Chondrocyte (in vitro differentiated cells): ENCODE measurements at regions not wholly inside any gene's neighbourhood (a gene's known extent, or its start where the extent isn't known, plus 50 kb on each side); places are given as distances from the start of the nearest gene placed in this dataset.

Source experiments
- DNase-seq: peaks from one replicate; pipeline ENCODE4 v3.0.0; 2021; ENCODE audit warnings: mixed read lengths, low spot score
- H3K27ac Mint-ChIP-seq: one replicate; pipeline ENCODE4 v1.8.0; 2021; ENCODE audit warnings: mild to moderate bottlenecking, moderate library complexity, mixed read lengths; ENCODE audit not compliant: unreplicated experiment
- H3K27me3 Mint-ChIP-seq: 2 replicates; pipeline ENCODE4 v1.8.0; 2021; ENCODE audit warnings: low read depth, mixed read lengths
- H3K36me3 Mint-ChIP-seq: 2 replicates; pipeline ENCODE4 v1.8.0; 2021; ENCODE audit warnings: low read depth, mixed read lengths
- H3K4me1 Mint-ChIP-seq: 2 replicates; pipeline ENCODE4 v1.8.0; 2021; ENCODE audit warnings: low read depth, mild to moderate bottlenecking, mixed read lengths
- H3K4me3 Mint-ChIP-seq: one replicate; pipeline ENCODE4 v1.8.0; 2021; ENCODE audit warnings: mild to moderate bottlenecking, moderate library complexity, mixed read lengths; ENCODE audit not compliant: unreplicated experiment
- H3K9me3 Mint-ChIP-seq: 2 replicates; pipeline ENCODE4 v1.8.0; 2021; ENCODE audit warnings: low read depth, mixed read lengths
- CTCF ChIP-seq: fragments of 200-600 bp; sonication (generic); IDR thresholded peaks from 2 replicates; pipeline ENCODE4 v1.5.0; 2021; ENCODE audit warnings: antibody characterized with exemption, mild to moderate bottlenecking, moderate library complexity

- Mint-ChIP-seq H3K27me3 (peaks cover 3% of the 10 kb centered on the region), H3K36me3 (no peaks in the 10 kb centered on the region), H3K9me3 (no peaks in the 10 kb centered on the region), H3K4me3 (no peak overlapping the region), H3K27ac (no peak overlapping the region), H3K4me1 (no peaks in the 10 kb centered on the region)
- no peak for TF ChIP-seq CTCF
- DNase-seq: no peak
Observed at GRCh38 chr16:8493972-8494371, 96.3 kb downstream of the TMEM114 start.

- no peak for TF ChIP-seq CTCF
Observed at GRCh38 chr16:8492690-8493089, 97.6 kb downstream of the TMEM114 start.

GRCh38 chr16:8489580-8489979, 100.7 kb downstream of the TMEM114 start:
- no peaks in the 10 kb centered on the region for H3K9me3 Mint-ChIP-seq
- H3K27ac Mint-ChIP-seq: no peak overlapping the region
- no peak for TF ChIP-seq CTCF
- H3K36me3 Mint-ChIP-seq: no peaks in the 10 kb centered on the region
- DNase-seq: no peak
- H3K27me3 Mint-ChIP-seq: peaks cover 3% of the 10 kb centered on the region
- no peak overlapping the region for H3K4me3 Mint-ChIP-seq
- H3K4me1 Mint-ChIP-seq: no peaks in the 10 kb centered on the region

More at GRCh38 chr16:8492690-8493089, 97.6 kb downstream of the TMEM114 start:
- no peaks in the 10 kb centered on the region for H3K36me3 Mint-ChIP-seq
- no peaks in the 10 kb centered on the region for H3K4me1 Mint-ChIP-seq
- no peaks in the 10 kb centered on the region for H3K9me3 Mint-ChIP-seq
- no peak overlapping the region for H3K4me3 Mint-ChIP-seq
- no peak overlapping the region for H3K27ac Mint-ChIP-seq
- peaks cover 3% of the 10 kb centered on the region for H3K27me3 Mint-ChIP-seq
- no peak for DNase-seq

- no peaks in the 10 kb centered on the region for H3K9me3 Mint-ChIP-seq
- no peaks in the 10 kb centered on the region for H3K36me3 Mint-ChIP-seq
- no peak overlapping the region for H3K4me3 Mint-ChIP-seq
- no peak overlapping the region for H3K27ac Mint-ChIP-seq
- no peak for TF ChIP-seq CTCF
- H3K4me1 Mint-ChIP-seq: no peaks in the 10 kb centered on the region
- no peak for DNase-seq
- H3K27me3 Mint-ChIP-seq: no peaks in the 10 kb centered on the region
Observed at GRCh38 chr16:8486985-8487384, 103.3 kb downstream of the TMEM114 start.

- H3K9me3 Mint-ChIP-seq: no peaks in the 10 kb centered on the region
- H3K4me3 Mint-ChIP-seq: no peak overlapping the region
- no peaks in the 10 kb centered on the region for H3K4me1 Mint-ChIP-seq
Observed at GRCh38 chr16:8483396-8483795, 106.9 kb downstream of the TMEM114 start.

More at GRCh38 chr16:8483396-8483795, 106.9 kb downstream of the TMEM114 start:
- no peak overlapping the region for H3K27ac Mint-ChIP-seq
- no peaks in the 10 kb centered on the region for H3K36me3 Mint-ChIP-seq
- no peaks in the 10 kb centered on the region for H3K27me3 Mint-ChIP-seq
- no peak for TF ChIP-seq CTCF
- no peak for DNase-seq
